ENCODE measurements at regions not wholly inside any gene's neighbourhood (a gene's known extent, or its start where the extent isn't known, plus 50 kb on each side); places are given as distances from the start of the nearest gene placed in this dataset.

DNA sequence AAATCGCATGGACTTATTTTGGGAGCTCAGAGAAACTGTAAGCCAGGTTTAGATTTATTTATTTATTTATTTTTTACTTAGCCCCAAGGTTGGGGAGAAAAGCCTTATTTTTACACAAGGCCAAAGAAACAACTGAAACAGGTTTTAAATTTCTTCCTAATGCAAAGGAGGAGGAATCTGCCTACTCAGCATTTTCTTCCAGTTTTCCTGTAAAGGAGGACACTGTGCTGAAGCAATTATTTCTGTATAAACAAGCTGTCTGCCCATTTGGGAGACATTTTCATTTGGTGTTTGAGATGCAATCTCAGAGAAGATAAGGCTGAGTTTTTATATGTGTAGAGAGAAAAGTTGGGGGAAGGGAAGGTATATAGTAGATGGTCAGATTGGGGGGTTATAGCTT, 125.0 kb downstream of the ETAA1 start:
- DNase-seq: no peak

DNA sequence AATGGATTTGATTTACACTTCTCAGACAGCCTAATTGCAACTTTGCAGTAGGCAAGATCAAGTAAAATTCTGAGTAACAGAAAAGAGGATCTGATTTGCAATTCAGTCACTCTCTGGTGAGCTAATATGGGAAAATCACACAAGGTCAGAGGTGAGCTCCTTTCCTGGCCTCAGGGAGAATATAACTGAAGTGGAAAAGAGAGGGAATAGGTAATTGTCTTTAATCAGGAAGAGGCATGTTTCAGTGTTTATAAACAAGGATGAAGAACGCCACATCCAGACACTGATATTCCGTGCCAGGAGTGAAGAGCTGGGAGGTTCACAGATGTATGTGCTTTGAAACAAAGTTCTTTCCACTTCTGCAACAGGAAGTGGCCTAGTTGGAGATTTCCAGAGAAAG, 127.1 kb downstream of the ETAA1 start:
- no peak for DNase-seq

DNA sequence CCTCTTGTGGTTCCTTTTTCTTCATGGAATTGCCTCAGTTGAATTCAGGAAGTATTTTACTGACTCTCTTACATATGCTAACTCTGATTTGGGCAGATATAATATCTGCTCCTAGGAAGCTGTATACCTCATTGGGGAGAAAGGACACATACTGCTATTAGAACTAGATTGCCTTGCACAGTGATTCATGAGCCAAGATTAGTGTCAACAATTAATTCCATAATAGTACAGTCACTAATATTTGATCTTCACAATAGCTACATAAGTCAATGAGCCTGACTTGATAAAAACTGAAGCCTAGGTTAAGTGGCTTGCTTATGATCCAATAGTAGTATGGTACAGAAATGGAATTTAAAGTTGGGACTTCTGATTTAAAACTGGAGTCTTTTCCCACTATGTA, 127.6 kb downstream of the ETAA1 start:
- no peak for DNase-seq

DNA sequence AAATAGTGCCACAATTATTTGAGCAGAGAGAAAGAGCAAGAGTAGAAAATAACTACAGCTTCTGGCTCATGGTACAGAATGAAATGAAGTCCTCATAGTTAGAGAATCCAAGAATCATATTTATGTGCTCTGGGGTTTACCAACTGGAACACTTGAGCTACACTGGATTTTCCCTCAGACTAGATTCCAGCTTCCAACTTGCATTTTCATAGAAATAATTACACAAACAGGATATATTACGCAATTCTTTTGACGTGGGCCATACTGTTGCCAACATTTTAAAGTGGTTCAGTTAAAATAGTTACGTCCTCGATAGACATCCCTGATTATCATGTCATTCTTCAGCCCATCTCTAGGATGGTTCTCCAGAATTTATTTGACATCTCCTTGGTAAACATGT, 129.2 kb downstream of the ETAA1 start:
- DNase-seq: no peak

DNA sequence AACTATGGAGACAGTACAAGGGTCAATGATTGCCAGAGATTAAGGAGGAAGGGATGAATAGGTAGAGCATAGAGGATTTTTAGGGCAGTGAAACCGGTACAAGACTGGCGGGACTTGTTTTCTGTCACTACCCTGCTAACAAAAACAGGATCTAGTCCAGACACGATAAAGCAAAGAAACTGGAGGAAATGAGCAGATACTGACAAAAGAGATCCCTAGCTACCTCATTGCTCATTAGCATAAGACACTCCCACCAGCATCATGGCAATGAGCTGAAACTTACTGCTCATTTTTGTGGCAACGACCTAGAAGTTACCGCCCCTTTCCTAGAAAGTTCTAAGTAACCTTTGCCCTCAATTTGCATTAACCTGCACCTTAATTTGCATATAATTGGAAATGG, 131.2 kb downstream of the ETAA1 start:
- DNase-seq: no peak

DNA sequence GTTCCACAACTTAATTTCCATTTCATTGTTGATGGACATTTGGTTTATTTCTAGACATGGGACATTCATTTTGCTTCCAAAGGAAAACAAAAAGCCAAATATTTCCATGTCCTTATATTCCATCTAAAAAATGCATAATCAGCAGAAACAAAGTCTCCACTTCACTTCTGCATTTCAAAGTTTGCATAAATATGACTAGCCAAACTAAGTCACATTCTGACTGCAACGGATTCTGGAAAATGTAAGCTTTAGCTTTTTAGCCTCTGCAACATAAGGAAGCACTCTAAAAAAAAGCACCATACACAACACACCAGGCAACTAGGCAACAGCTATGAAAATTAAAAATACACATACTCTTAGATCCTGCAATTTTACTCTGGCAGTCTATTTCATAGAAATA, 135.3 kb downstream of the ETAA1 start:
- DNase-seq: no peak

DNA sequence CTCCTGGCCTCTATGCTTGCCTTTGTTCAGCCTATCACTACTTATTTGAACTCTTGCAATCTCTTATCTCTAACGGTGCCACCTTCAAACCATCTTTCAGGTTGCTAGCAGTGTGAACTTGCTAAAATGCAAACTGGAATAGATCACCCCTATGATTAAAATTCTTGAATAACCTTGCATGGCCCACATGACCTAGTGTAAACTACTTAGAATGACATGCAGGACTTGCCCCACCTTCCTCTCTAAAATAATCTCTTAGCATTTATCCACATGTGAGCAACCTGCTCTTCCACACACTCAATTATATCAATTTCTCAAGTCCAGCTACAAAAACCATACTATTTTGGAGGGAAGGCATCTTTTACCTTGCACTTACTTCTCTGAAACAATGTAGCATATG, 137.6 kb downstream of the ETAA1 start:
- no peak for DNase-seq

DNA sequence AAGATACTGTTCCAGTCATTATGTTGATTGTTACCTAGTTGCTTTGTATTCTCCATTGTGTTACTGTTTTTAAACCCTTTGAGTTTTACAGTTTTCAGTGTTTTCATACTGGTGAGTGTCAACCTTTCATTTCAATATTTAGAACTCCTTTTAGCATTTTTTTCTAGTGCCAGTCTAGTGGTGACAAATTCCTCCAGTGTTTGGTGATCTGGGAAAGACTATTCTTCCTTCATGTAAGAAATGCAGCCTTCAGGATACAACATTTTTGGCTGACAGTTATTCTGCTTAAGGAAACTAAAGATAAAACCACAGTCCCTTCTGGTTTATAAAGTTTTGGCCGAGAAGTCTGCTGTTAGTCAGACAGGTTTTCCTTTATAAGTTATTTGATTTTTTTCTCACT, 143.8 kb downstream of the ETAA1 start:
- no peak for DNase-seq

DNA sequence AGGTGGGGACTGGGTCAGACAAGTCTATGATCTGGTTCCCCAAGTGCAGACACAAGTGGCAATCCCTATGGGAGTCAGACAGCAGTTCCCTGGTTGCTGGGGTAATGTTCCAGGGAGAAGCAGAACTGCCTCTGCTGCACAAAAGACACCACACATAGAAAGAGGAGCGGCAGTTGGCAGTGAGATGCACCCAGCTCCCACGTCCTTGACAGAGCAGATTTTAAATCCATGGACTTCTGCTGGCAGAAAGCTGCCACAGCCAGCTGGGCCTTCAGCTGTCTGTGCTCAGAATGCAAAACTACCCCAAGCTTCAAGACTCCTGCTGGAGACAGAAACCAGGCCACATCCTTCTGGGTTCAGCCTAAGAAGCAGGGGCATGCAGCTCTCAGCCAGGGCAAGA, 147.2 kb downstream of the ETAA1 start:
- DNase-seq: no peak

DNA sequence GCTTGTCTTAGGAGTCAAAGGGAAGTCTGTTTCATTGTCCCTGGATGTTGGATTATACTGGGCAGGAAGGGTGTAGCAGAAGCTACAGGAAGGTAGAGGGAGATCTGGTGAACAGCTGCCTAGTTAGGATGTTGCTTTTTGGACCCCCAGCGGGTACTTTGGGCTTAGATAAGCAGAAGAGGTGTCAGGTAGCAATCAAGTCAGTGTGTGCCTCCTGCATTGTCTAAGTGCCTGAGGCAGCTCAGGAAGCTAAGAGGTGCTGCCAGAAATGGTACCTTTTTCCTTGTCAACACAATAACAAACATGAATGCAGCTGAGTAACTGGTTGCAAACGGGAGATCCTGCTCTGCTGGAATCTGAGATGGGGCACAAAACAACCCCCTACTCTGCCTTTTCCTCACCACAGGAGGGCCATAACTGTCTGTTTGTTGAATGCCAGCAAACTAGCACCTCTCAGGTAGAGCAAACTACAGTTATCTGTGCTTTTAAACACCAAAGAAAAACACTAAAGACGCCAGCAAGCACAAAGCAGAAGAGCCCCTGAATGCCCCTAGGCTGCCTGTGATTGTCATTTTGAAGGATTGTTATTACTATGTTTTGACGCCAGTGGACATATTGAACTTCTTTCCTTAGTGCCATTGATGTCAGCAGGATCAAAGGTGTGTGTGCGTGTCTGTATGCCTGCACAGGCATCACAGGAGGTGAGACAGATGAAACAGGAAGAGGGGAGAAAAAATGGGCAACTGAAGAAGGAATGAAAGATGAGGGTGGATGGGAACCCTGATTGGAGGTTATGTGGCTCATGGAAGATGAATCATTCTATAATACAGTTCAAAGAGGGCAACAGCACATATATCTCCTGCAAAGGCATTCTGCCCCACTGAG, 151.4 kb downstream of the ETAA1 start:
- no peak for DNase-seq

DNA sequence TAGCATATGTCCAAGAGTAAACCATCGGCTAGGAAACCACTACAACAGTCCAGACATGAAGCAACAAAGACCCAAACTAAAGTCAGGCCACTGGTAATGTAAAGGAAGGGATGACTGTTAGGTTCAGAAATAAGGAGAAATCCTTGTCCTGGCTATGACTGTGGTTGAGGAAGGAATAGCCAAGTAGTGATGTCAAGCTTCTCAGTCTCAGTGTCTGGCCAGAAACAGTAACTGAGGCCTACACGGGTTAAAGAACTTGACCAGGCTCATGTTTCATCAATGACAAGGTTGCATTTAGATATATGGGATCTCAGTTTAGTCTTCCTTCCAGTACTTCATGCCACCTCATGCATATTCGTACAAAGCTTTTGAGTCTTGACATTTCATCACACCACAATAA, 162.0 kb downstream of the ETAA1 start:
- no peak for DNase-seq

DNA sequence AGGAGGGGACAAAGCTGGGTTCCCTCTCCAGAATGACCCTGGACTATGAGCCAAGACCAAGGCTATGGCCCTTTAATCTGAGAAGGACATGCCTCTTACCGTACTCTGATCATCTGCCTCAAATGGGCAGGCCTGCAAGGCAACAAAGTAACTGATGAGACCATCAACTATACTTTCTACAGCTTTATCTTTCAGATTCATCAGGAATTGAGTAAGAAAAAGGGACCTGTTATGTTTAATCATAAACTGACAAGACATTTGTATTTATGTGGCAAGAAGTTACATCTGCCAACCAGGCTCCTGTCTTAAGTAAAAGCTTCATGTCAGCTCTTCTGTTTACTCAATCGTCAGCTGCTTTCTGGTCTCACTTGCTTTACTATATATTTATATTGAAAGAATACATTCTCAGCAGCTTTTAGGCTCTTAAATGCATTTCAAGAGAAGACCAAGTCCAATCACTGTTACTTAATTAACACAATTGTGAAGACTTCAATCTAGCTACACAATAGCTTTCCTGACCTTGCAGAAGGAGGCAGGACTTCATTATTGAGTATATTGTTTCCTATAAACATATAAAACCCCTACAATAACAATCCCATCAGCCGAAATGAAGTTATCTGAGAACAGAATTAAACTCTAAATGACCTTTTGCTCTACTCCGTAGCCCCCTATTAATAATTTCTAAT, 163.8 kb downstream of the ETAA1 start:
- DNase-seq: no peak

DNA sequence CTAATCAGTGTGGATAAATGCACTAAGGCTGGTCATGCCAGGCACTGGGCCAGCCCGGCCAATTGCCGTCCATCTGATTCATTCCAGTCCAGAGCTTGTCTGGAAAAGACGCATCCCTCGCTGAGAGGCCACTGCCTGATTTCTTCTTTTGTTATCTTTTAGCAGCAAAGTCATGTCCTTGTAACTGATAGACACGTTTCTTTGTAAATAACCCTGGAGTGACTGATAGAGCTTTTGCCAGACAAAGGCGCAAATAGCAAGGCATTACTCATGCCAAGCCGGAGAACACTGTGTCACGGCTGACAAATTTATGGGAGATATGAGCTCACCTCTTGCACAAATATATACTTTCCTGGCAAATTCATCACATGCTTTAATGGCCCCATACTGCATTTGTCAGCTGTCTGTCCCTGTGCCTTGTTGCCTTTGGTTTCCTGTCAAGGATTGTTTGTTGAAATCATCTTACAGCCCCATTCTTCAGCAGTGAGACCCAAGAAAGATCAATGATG, 164.4 kb downstream of the ETAA1 start:
- no peak for DNase-seq

DNA sequence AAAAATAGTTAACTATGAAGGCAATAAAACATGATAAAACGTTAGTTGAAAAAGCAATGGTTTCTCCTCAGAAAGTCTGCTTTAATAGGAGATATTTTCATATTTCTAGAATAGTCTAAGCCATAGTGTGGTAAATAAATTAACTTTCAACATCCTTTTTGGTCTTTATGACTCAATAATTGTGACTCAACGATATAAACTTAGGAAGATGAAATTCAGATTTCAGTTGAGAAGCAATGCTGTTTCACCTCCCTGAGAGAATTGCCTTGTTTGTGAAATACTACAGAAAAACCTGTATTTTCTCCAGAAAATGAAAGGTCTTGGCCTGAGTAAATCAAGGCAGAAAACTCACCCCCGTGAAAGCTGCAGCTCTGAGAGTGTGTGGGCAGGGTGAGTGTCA, 166.9 kb downstream of the ETAA1 start:
- no peak for DNase-seq

DNA sequence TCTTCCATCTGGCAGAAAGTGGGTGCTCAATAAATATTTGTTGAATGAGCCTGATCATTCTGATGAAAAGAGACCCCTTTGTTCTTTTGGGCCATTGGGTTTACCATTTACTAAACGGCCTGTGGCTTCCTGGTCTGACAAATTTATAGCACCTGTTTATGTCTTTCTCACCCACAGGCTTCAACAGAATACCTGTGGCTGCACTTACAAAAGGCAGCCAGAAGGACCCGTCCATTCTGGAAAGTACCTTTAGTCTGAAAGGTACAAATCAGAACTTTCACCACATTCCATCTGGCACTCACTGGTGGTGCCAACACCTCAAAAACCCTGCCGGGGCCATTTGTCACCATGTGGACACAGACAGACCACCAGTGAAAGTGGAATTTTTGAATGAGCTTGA, 167.5 kb downstream of the ETAA1 start:
- DNase-seq: no peak

DNA sequence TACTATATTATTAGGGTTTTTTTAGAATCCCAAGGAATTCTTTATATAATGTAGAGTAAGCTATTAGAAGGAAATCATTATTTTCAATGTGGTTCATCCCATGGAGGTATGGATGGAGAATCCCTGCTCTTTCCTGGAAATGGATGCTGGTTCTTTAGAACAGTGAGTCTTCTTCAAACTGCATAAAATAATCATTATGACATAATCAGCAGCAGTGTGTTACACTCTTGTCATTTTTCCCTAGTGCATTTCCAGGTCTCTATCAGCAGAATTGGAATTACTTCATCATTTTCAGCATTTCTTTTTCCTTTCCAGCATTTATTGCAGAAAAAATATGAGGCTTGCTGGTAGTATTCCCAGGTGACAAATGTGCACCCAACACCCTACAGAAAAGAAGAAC, 168.1 kb downstream of the ETAA1 start:
- DNase-seq: no peak

DNA sequence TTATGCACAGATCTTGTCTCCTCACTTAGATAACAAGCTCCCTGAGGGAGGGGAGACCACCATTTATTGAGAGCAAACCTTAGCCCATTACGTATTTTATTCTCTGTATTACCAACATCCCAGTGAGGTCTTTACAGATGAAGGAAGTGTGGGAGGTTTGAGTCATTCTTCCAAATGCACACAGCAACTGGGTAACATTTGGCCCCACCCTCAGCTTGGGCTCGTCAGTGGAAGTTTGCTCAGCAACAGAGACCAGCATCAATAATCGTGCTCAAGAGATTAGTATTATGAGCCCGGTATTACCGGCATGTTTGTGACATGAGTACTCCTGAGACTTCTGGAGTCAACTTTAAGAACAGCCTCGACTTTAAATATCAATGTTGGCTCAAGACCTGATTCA, 168.6 kb downstream of the ETAA1 start:
- no peak for DNase-seq

DNA sequence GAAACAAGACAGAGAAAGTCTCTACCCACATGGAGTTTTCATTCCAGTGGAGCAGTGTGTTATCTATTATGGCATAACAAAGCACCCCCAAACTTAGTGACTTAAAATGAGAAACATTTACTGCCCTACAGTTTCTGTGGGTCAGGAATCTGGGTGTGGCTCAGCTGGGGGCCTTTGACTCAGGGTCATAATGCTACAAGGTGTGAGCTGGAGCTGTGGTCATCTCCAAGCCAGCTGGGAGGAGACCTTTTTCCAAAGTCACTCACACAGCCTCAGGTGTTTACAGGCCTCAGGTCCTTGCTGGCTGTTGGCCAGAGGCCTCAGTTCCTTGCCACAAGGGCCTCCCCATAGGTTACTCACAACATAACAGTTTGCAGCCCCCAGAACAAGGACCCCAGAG, 169.2 kb downstream of the ETAA1 start:
- DNase-seq: no peak

DNA sequence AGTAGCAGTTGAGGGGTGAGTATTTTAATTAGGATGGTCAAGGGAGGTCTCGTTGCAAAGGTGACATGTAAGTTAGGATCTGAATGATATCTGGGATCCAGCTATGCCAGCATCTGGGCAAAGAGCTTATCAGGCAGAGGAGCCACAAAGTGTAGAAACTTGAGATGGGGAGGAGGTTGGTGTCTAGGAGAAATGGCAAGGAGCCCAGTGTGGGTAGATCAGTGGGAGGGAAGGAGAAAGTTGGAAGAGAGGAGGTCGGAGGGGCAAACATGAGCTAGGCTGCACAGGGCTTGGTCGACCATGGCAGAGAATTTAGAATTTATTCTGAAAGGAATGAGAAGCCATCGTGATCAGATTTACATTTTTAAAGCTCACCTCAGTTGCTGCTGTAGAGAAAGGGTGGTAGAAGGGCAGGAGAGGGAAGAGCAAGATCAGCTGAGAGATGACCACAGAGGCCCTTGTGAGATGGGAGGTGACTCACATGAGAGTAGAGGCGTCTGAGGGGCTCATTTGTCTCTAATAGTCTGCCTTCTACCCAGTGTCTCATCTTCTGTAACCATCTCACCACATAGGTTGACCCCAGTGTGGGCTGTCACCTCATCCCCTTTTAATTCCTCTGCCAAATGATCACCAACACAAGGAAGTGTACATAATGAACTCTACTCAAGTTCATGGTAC, 170.0 kb downstream of the ETAA1 start:
- DNase-seq: no peak

DNA sequence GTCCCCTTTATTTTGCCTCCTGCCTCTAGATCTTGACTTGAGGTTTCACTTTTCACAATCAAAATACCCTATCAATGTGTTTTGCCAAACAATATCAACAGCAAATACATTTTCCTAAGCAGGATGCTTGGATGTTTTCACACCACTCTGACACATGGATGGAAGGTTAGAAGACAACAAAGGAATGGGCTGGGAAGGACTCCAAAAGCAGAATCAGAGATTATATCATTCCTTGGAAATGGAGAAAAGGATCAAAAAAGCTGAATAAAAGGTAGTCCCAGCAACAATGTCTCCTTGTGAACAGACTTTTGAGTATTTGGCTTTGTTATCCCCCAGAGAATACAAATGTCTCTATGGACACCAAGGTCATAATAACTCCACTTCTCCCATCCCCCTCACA, 170.8 kb downstream of the ETAA1 start:
- DNase-seq: no peak

DNA sequence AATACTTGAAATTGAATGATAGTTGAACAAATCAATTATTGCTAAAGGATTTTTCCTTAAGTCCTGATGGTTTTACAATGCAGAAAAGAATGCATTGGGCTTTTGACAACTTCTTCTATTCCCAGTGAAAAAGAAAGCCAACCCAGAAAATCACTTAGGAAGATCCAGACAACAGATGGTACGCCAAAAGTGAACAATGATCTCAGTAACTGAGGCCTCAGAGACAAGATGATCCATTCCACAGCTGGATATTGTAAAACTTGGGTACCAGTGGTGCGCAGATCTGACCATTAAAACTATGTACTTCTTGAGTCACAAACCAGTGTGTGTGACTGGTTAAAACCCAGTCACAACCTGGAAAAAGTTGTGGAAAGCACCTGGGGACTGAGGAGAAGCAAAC, 173.5 kb downstream of the ETAA1 start:
- DNase-seq: no peak

DNA sequence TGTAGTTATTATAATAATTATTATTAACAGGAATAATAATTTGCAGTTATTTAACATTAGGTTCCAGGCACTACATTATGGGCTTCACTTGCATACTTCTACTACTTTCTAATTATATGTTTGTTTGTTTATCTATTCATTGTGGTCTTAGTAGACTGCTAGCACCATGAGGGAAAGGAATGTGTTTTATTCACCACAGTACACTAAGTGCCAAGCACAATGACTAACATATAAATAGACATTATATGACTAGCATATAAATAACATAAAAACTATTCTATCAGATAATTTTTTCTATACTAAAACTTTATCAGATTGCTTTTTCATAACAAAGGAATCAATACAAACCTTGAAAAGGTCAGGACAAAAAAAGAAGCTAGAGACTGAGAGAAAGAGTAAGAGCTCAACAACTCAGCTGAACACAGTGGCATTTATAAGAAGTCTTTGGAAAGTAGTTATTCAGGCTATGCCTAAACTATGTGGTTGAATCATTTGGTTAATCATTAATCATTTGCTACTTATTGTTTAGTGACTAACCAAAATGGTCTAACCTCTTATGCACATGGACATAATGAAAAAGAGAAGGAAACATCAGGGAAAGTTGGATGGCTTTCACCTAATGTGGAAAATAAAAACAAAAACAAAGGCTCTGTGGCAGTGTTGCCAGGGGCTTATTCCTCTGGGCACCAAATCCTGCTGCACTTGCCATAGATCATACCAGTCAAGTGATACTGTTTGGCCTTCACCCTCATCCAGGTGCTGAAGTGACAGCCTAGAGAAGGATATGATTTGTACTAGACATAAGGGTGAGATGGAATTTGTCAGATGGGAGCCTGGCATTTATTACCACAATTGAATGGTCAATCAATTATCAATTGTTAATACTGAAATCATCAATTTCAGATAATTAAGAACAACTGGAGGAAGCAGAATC, 174.9 kb downstream of the ETAA1 start:
- no peak for DNase-seq
